HG03558 (cell line): ENCODE measurements at regions not wholly inside any gene's neighbourhood (a gene's known extent, or its start where the extent isn't known, plus 50 kb on each side); places are given as distances from the start of the nearest gene placed in this dataset.
"Not testable (repeated sequence)": the region's sequence is repeated elsewhere in the genome, so short reads cannot be mapped to it uniquely, and the experiment has no call there.

Source experiments
- ATAC-seq: cut with Tn5 transposase; IDR thresholded peaks from one replicate; pipeline ENCODE4 v1.9.1; 2021; ENCODE audit warnings: moderate number of reproducible peaks; ENCODE audit not compliant: unreplicated experiment; ENCODE audit errors: extremely low read depth

DNA sequence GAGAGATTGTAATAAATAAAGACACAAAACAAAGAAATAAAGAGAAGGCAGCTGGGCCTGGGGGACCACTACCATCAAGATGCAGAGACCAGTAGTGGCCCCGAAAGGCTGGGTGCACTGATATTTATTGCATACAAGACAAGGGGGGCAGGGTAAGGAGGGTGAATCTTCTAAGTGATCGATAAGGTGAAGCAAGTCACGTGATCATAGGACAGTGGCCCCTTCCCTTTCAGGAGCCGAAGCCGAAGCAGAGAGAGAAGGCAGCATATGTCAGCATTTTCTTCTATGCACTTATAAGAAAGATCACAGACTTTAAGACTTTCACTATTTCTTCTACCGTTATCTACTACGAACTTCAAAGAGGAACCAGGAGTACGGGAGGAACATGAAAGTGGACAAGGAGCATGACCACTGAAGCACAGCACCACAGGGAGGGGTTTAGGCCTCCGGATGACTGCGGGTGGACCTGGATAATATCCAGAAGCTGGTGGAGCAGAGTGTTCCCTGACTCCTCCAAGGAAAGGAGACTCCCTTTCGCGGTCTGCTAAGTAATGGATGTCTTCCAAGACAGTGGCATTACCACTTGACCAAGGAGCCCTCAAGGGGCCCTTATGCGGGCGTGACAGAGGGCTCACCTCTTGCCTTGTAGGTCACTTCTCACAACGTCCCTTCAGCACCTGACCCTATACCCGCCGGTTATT is 126.4 kb downstream of the RBM46 start:
- ATAC-seq = not testable (repeated sequence)

DNA sequence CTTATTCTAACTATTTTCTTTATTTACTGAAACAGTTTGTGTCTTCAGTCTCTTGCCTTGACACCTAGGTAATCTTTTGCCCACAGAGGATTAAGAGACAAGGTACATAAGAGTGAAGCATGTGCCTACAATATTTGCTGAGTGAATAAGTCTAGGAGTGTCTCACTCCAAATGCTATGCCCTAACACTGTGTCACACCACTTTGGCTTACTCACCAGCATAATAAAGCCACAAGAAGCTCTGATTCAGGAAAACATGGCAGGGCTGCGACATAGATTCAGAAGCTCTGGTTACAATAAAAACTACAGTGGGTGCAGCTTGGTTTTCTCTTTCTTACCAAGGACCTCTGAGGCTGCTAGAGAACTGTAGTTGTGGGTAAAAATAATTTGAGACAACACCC is 127.1 kb downstream of the RBM46 start:
- ATAC-seq = no peak

DNA sequence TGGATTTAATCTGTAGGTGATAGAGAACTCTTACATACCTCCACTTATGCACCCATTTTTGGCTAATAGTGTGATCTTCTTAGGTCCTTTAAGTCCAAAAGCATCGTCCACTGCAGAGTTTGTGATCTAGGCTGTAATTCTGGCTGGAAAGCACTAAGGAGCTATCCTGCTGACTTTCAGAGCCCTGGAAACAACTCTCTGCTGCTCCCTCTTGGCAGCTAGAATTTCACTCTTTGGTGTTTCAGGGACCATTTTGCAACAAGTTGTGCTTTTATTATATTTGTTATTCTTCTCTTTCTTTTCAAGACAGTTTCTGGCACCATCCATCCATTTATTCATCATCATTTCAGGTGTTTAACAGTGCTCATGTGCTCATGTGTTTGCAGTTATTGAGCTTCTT is 130.0 kb downstream of the RBM46 start:
- no peak for ATAC-seq

DNA sequence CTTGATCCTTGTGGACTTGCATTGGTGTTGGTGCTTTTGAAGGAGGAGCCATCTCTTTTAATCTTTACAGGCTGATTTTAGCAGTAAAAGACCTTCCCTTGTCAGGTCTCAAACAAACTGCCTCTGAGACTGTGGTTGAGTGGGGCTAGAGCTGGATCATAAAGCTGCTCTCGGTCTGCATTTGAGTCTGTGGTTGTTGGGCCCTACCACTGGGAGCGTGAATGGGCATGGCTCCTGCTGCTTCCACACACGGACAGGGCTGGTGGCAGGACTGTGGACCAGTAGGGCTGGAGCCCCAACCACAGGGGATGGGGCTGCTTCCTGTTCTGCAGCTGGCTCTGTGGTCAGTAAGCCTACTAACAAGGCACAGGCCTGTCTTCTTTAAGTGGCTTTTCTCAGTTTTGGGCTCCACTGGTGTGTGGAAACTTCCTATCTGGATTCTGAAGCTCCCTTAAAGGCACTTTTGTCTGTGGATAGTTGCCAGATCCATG is 130.6 kb downstream of the RBM46 start:
- ATAC-seq = no peak

DNA sequence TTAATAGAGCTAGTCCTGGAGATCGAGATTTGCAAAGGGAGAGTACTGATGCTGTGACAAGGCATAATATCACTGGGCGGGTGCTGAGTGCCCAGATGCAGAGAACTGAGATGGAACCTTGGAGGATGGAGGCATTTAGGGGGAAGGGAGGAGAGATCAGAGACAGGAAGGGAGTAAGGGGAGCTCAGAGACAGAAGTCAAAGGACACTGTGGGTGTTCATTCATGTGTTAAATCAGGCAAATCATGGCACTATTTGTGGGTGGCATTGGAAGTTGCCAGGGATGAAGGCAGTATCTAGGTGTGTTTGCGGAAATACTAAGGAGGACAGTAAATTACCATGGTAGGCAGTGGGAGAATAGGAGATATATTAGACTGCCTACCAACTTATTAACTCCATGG is 135.0 kb downstream of the RBM46 start:
- ATAC-seq = no peak

DNA sequence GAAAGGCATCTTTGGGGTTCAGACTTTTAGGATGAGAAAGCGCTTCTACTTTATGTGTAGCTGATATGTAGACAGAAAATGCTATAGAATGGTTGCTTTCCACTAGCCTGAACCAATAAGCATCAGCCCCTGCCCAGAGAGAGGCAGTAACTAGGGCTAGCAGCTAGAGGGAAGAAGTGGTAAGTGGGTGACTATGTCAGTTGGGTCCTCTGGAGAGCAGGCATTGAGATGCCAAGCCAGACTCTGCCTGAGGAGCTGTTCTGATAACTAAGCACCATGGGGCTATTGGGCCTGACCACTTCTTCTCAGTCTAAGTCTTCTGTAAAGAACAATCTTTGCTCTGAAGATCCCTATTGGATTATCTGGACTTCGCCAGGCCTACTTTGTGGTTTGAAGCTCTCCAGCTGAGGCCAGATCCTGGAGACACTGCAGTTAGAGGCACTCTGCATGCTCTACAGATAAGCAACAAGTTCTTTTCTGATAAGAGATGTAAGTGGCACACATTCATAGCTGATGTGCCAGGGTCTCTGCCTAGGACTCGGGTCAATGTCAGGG is 146.1 kb downstream of the RBM46 start:
- no peak for ATAC-seq

DNA sequence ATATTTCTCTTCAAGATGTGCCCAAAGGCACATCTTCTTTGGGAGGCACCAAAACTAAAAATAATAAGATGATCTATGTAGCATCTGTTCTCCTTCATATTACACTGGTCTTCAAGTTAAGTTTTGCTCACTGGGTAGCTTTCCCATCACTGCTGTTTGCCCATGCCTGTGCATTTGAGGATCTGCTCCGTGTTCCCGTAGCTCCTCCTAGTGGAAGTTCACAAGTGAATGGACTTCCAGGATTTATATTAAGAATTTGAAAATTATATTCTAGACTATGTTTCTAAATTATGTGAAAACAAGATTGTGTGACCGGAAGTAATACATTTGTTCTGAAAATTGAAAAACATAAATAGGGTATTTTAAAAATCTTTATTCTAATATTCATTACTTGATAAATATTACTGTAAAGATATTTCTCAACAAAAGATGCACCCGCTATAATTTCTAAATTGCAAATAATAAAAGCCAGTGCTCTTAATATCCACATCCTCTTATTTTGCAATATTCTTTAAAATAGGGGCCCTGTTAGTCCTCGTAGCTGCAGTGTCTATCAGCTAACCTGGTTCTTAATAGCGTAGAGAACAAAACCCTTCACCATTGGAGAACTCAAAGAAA is 147.7 kb downstream of the RBM46 start:
- no peak for ATAC-seq

DNA sequence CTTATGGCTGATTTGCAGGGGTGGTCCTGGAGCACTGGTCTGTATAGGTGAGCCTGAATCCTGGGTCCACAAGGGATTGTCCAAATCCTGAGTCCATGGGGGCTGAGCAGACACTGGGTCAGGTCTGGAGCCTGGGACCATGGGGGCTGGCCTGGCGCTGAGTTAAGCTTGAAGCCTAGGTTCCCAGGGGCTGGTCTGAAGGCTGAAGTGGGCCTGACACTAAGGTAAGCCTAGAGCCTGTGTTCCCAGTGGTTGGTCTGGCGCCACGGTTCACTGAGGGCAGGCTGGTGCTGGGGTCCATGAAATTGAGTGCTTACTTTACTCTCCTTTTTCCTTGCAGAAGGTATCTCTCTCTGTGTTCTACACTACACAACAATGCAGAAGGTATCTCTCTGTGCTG is 155.8 kb downstream of the RBM46 start:
- no peak for ATAC-seq

DNA sequence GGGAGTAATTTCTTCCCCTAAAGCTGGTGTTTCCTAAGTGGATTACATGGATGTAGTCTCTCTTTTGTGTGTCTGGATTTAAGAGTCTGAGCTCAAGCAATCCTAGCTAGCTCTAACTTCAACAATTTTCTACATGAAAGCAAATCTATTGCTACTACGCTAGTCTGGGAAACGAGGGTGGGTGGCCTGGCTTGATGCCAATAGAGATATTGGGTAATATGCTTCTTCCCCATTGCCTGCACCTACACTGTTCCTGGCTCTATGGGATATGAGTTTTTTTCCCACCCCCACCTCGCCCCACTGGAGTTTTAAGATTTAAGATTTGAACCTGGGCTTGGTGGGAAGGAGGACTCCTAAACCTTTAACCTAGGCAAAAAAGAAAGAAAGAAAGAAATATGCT is 158.8 kb downstream of the RBM46 start:
- ATAC-seq = no peak

DNA sequence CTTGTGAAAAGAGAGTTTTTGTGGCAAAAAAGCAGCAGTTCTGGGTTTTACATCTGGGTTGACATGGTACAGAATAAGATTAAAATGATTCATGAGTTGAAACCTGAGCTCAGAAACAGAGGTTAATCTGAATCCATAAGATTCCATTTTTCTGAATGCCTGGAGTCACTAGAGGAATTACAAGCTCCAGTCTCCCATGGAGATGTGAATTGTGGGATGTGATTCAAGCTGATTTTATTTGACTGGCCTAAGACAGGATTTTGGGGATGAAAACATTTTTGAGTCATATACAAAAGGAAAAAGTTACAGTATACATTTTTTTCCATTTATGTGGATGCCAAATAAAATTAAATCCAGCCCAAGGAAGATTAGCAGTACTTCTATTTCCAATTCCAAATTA is 161.1 kb downstream of the RBM46 start:
- ATAC-seq = no peak

DNA sequence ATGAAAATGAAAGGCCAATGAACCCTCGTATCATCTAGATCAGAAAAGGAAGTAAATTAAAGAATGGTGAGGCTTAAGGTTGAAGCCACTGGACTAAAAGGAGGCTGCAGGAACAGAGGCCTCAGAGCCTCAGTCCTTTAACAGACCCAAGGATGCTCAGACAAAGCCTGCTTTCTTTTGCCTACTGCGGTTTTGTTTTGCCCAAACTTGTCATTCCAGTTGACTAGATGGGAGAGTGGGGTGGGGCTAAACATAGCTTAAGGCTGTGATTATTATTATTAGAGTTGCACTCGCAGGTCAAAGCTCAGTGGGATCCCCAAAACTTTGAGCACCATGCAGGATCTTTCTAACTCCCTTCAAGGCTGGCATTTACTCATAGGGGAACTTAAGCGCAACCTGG is 163.9 kb downstream of the RBM46 start:
- no peak for ATAC-seq

DNA sequence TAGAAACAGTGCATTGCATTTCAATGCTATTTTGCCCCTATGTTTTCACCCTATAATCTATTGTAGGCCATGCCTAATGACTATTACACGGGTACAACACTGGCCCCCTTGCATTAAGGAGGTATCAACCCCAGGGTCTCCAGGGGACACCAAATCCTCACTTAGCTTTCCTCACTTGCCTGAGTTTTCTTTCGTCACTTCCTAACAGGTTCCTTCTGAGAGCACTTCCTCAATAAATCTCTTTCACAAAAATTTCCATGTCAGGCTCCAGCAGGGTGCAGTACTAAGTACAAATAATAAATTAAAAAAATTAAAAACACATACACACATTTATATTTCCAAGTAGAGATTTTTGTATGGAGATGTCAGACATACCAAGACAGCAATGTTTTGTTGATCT is 165.0 kb downstream of the RBM46 start:
- ATAC-seq = no peak

DNA sequence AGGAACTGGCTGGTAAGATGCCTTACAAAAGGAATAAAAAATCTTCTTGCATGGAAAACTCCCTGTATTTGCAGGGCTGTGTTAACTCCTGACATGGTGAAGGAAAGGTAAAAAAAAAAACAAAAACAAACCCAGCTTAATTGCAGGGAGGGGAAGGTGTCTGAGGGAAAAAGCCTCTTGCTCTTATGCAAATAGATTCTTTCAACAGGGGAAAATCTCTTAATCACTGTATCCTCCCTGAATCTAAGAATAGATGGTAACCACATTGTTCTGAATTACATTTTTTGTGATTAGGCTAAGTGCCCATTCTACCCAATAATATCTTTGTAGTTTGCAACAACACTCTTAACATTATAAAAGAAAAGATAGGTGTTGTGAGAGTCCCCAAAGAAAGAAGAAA is 172.6 kb downstream of the RBM46 start:
- no peak for ATAC-seq

DNA sequence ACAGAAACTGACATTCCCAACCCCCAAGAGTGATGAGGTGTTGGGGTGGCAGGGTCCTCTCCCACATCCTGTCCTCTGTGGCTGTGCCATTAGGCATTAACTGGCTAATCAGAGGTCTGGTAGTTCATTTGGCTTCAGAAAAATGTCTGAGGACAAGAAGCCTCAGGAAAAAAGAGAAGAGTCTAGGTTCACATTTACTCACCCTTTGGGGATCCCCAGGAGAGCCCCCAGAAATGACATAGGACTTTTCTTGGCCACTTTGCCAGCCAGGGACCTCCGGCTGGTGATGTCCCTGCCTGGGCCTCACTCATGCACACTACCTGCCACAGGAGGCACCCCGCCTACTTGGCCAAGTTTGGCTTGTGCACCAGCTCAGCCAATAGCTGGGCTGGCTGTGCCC is 173.0 kb downstream of the RBM46 start:
- ATAC-seq = no peak

DNA sequence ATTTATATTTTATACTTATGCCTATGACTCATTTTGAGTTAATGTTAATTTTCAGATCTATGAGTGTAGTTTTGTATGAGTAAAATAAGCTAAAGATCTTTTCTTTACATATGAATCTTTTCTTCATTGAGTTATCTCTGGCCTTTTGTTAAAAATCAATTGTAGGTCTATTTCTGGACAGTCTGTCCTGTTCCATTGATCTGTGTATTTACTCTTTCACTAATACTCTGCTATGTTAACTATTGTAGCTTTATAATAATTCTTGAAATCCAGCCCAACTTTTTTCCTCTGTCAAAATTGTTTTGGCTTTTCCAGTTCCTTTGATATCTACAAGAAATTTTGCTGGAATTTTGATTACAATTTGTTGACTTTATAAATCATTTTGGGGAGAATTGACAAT is 177.0 kb downstream of the RBM46 start:
- no peak for ATAC-seq

DNA sequence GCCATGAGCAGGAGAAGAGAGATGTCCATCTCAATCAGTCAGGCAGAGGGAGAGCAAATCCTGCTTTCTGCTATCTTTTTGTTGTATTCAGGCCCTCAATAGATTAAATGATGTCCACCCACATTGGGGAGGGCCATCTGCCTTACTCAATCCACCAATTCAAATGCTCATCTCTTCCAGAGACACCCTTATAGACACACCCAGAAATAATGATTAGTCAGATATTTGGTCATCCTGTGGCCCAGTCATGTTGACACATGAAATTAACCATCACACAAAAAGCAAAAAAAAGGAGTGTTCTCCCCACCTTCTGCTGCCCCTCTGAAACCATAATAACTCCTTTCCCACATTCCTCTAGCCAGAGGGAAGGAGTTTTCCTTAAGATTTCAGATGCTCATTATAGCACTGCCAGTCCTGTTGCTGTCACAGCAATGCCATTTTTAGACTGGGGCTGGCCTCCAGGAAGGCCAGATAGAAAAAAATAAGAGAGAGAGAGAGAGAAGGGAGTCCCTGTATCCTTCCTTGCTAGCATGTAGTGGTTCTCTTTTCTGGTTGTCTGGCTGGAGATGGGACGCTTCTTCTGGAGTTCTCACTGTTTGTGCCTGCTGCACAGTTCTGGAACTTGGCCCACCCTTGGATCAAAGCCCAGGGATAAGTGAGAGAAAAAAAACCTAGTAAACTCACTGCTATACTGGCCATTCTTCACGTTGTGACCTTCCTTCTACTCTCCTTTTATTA is 177.7 kb downstream of the RBM46 start:
- no peak for ATAC-seq

DNA sequence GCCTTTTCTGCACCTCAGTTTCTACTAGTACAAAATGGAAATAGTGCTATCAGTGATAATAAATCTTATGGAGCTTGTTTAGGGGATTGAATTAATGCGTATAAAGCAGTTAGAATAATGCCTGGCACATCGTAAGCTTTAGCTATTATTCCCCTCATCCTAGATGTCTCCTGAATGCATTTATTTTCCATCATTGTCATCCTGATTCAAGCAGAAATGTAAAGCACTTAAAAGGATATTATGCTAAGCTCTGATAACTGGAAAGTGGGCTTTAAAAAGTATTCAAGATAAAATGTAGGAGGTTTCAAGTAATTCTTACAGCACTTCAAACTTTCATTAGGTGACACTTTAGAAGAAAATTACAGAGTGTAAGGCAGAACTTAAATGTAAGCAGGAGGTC is 178.7 kb downstream of the RBM46 start:
- no peak for ATAC-seq

DNA sequence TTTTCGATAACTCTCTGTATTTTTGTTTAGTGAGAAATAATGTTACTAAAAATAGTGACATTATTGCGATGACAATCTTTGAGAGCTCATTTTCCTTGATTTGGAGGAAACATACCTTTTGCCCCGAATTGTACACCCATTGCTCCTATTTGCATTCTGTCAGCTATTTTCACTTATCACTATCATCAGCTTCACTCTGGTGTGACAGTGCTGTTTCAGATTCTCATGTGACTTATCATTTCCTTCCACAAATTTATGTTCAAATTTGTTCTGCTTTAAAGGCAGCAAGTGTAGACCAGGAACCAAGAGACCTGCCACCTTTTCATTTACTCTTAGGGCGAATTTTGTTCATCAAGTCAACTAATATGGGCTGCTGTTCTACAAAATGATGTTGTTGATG is 179.4 kb downstream of the RBM46 start:
- ATAC-seq = no peak

DNA sequence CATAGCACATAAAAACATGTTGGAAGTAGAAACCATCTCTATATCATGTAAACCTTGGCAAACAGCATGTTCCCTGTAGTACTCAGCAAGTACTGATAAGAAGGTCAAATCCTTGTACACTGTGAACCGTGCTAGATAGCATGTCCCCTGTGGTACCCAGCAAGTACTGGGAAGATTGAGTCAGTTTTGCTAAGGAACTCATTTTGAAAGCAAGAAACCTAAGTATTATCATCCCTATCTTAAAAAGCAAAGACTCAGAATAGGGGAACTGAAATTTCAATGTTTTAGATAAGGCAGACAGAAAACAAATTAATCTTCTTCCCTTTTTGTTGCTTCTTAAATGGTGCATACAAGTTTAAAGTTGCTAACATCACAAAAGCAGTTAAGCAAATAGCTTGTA is 180.2 kb downstream of the RBM46 start:
- peak; percentile 93 for ATAC-seq

DNA sequence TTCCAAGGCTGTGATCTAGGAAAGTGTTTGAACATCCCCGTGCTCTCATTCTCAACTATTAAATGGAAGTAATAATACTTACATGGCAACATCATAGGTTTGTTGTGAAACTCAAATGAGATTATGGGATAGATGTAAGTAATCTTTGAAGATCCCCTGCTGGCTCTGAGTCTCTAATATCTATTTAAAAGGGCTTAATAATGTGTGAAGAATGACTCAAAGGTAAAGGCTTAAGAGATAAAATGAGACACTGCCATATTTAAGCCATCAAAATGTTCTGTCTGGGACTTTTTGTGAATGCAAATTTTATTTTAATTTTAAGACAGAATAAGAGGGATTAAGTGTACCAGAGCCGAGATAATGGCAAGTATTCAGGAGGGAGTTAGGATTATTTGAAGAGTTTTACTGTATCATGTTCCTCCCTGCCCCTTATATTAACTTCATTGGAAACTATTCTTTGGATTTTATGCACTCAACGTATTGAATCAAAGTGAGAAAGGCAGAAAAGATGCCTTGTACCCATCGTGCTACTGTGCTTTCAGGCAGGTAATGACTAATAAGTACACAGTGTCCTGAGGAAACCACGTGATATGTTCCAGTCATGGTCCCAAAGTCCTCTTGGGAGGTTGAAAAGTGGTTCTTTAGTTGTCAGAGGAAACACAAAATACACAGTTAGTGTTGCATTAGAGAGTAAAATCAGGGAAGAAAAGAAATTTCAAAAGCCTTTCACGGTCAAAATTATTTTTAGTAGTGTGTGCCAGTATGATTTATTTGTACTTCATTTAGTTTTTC is 192.4 kb downstream of the RBM46 start:
- ATAC-seq = no peak
